OCI-LY7 (cell line): ENCODE measurements at regions not wholly inside any gene's neighbourhood (a gene's known extent, or its start where the extent isn't known, plus 50 kb on each side); places are given as distances from the start of the nearest gene placed in this dataset.

Experiments used
- EZH2phosphoT487 ChIP-seq: fragments of 200-600 bp; sonication (generic); IDR thresholded peaks from 2 replicates; pipeline ENCODE4 v1.6.1; 2018; ENCODE audit warnings: low read depth, borderline replicate concordance, mild to moderate bottlenecking, mixed run types, antibody characterized with exemption, low read length, moderate library complexity, mixed read lengths
- TF ChIP-seq, protein P1 (sequence below): fragments of 200-600 bp; sonication (generic); conservative IDR thresholded peaks from 2 replicates; pipeline ENCODE4 v1.5.1; 2014; ENCODE audit warnings: mild to moderate bottlenecking, antibody characterized with exemption, low read length, moderate library complexity, mixed read lengths

DNA sequence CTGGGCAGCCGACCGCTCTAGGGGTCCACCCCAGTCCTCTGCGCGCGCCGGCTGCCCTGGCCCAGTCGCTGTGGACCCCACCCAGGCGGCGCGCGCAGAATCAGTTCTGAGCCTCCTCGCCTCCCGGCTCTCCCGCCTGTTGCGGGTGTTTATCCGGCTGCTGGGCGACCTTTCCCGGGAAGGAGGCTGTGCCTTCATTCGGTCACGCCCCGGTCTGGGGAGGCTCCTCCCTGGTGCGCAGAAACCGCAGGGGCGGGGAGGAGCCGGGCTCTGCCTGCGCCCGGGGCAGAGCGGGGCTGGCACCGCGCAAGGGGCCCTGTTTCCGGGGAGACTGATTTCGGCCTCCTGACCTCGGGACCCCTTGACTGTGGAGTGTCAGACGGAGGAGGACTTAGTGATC is 80.8 kb upstream of the EYS start:
- no peak for TF ChIP-seq EZH2phosphoT487
- TF ChIP-seq, protein P1, sequence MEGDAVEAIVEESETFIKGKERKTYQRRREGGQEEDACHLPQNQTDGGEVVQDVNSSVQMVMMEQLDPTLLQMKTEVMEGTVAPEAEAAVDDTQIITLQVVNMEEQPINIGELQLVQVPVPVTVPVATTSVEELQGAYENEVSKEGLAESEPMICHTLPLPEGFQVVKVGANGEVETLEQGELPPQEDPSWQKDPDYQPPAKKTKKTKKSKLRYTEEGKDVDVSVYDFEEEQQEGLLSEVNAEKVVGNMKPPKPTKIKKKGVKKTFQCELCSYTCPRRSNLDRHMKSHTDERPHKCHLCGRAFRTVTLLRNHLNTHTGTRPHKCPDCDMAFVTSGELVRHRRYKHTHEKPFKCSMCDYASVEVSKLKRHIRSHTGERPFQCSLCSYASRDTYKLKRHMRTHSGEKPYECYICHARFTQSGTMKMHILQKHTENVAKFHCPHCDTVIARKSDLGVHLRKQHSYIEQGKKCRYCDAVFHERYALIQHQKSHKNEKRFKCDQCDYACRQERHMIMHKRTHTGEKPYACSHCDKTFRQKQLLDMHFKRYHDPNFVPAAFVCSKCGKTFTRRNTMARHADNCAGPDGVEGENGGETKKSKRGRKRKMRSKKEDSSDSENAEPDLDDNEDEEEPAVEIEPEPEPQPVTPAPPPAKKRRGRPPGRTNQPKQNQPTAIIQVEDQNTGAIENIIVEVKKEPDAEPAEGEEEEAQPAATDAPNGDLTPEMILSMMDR = no peak
